Peyer's patch (tissue), 4 donors: ENCODE measurements at regions not wholly inside any gene's neighbourhood (a gene's known extent, or its start where the extent isn't known, plus 50 kb on each side); places are given as distances from the start of the nearest gene placed in this dataset.

Experiments
- POLR2A ChIP-seq, 2 donors: fragments of 450-650 bp; IDR thresholded peaks; one replicate each; pipeline ENCODE4 v1.5.1; 2017; ENCODE audit warnings: antibody characterized with exemption in 2 of 2, mild to moderate bottlenecking in 2 of 2, moderate library complexity in 2 of 2
- TF ChIP-seq, protein P1 (sequence below), 6 experiments: fragments of 450-650 bp in 4 of 6; fragments of 200-600 bp in 2 of 6; sonication (generic) in 1 of 6; IDR thresholded peaks; one replicate each; pipeline ENCODE4 v1.5.1; 2017 to 2019; ENCODE audit warnings: antibody characterized with exemption in 6 of 6, mild to moderate bottlenecking in 3 of 6, moderate library complexity in 1 of 6

DNA sequence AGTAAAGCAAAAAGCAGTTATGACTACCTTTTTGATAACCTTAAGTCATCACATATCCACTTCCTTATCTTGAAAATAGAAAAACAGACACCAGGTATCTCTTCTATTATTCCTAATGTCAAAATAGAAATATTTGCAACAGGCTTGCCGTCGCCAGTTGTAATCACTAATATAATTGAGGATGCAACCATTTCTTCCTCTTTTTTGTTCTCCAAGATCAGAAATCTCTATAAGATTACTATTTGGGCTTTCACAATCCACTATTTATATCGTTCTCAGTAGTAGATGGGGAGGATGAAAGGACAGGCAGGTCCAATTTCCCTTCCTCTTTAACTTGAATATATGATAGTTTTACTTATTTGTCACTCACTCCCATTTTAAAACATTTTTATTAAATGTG is 130.2 kb upstream of the HMGA2 start:
- TF ChIP-seq, protein P1, sequence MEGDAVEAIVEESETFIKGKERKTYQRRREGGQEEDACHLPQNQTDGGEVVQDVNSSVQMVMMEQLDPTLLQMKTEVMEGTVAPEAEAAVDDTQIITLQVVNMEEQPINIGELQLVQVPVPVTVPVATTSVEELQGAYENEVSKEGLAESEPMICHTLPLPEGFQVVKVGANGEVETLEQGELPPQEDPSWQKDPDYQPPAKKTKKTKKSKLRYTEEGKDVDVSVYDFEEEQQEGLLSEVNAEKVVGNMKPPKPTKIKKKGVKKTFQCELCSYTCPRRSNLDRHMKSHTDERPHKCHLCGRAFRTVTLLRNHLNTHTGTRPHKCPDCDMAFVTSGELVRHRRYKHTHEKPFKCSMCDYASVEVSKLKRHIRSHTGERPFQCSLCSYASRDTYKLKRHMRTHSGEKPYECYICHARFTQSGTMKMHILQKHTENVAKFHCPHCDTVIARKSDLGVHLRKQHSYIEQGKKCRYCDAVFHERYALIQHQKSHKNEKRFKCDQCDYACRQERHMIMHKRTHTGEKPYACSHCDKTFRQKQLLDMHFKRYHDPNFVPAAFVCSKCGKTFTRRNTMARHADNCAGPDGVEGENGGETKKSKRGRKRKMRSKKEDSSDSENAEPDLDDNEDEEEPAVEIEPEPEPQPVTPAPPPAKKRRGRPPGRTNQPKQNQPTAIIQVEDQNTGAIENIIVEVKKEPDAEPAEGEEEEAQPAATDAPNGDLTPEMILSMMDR (IDR thresholded peaks at IDR 0.05): no peak
- no peak for TF ChIP-seq POLR2A (IDR thresholded peaks at IDR 0.05)
